Trophoblast cell (in vitro differentiated cells and primary cell): ENCODE measurements at regions not wholly inside any gene's neighbourhood (a gene's known extent, or its start where the extent isn't known, plus 50 kb on each side); places are given as distances from the start of the nearest gene placed in this dataset.
A peak's percentile ranks its signal among the peaks of the same experiment; 100 is the strongest.
"Not testable (repeated sequence)": the region's sequence is repeated elsewhere in the genome, so short reads cannot be mapped to it uniquely, and the experiment has no call there.

ENCODE experiments used
- DNase-seq, 2 donors: peaks; one replicate each; pipeline ENCODE4 v3.0.0-alpha.2; 2016
- H2AFZ ChIP-seq: 2 replicates; pipeline ENCODE4 v1.6.1; 2013; ENCODE audit warnings: low read length, moderate library complexity, mild to moderate bottlenecking; ENCODE audit not compliant: insufficient read depth, poor library complexity
- H2AK5ac ChIP-seq: 2 replicates; pipeline ENCODE4 v1.6.1; 2013; ENCODE audit warnings: mild to moderate bottlenecking, low read length
- H2BK120ac ChIP-seq: 2 replicates; pipeline ENCODE4 v1.6.1; 2013; ENCODE audit warnings: low read length, mild to moderate bottlenecking, moderate library complexity; ENCODE audit not compliant: insufficient read depth, poor library complexity
- H2BK12ac ChIP-seq: 2 replicates; pipeline ENCODE4 v1.6.1; 2013; ENCODE audit warnings: mild to moderate bottlenecking, low read length, moderate library complexity
- H2BK5ac ChIP-seq: 2 replicates; pipeline ENCODE4 v1.6.1; 2013; ENCODE audit warnings: low read length, low read depth, moderate library complexity, mild to moderate bottlenecking; ENCODE audit not compliant: poor library complexity
- H3K14ac ChIP-seq: 2 replicates; pipeline ENCODE4 v1.6.1; 2013; ENCODE audit warnings: mild to moderate bottlenecking, low read length
- H3K18ac ChIP-seq: 2 replicates; pipeline ENCODE4 v1.6.1; 2013; ENCODE audit warnings: mild to moderate bottlenecking, low read length
- H3K23ac ChIP-seq: 2 replicates; pipeline ENCODE4 v1.6.1; 2013; ENCODE audit warnings: low read length
- H3K27ac ChIP-seq: 2 replicates; pipeline ENCODE4 v1.5.1; 2013; ENCODE audit warnings: low read depth, mild to moderate bottlenecking, inconsistent platforms, low read length, moderate library complexity
- H3K27me3 ChIP-seq: 2 replicates; pipeline ENCODE4 v1.6.1; 2013; ENCODE audit warnings: inconsistent platforms, mild to moderate bottlenecking, low read length, moderate library complexity; ENCODE audit not compliant: insufficient read depth
- H3K36me3 ChIP-seq, 2 experiments: 1 replicate in 1 of 2; 2 replicates in 1 of 2; pipeline ENCODE4 v1.6.1; 2013; ENCODE audit warnings: low read length in 2 of 2, mild to moderate bottlenecking in 2 of 2, moderate library complexity in 1 of 2; ENCODE audit not compliant: insufficient read depth in 2 of 2, control insufficient read depth in 1 of 2
- H3K4ac ChIP-seq: 2 replicates; pipeline ENCODE4 v1.6.1; 2013; ENCODE audit warnings: low read depth, mild to moderate bottlenecking, low read length, moderate library complexity
- H3K4me1 ChIP-seq, 2 experiments: 1 replicate in 1 of 2; 2 replicates in 1 of 2; pipeline ENCODE4 v1.6.1; 2013; ENCODE audit warnings: low read length in 2 of 2, mild to moderate bottlenecking in 2 of 2, moderate library complexity in 1 of 2; ENCODE audit not compliant: insufficient read depth in 2 of 2, control insufficient read depth in 1 of 2
- H3K4me2 ChIP-seq: 2 replicates; pipeline ENCODE4 v1.6.1; 2013; ENCODE audit warnings: inconsistent platforms, mild to moderate bottlenecking, low read length, moderate library complexity
- H3K4me3 ChIP-seq: 2 replicates; pipeline ENCODE4 v1.5.1; 2013; ENCODE audit warnings: mild to moderate bottlenecking, low read depth, low read length, inconsistent platforms
- H3K79me1 ChIP-seq: one replicate; pipeline ENCODE4 v1.6.1; 2013; ENCODE audit warnings: low read length
- H3K79me2 ChIP-seq: 2 replicates; pipeline ENCODE4 v1.6.1; 2013; ENCODE audit warnings: low read length, mild to moderate bottlenecking; ENCODE audit not compliant: control insufficient read depth, insufficient read depth, poor library complexity
- H3K9ac ChIP-seq: 2 replicates; pipeline ENCODE4 v1.6.1; 2013; ENCODE audit warnings: mild to moderate bottlenecking, low read length
- H3K9me3 ChIP-seq: 2 replicates; pipeline ENCODE4 v1.6.1; 2013; ENCODE audit warnings: low read depth, mild to moderate bottlenecking, control low read depth, inconsistent platforms, low read length; ENCODE audit not compliant: insufficient read depth
- H4K12ac ChIP-seq: 2 replicates; pipeline ENCODE4 v1.6.1; 2013; ENCODE audit warnings: low read depth, mild to moderate bottlenecking, low read length, moderate library complexity
- H4K8ac ChIP-seq: 2 replicates; pipeline ENCODE4 v1.6.1; 2013; ENCODE audit warnings: low read depth, mild to moderate bottlenecking, low read length, moderate library complexity
- H4K91ac ChIP-seq: one replicate; pipeline ENCODE4 v1.6.1; 2013; ENCODE audit warnings: low read depth, mild to moderate bottlenecking, low read length, moderate library complexity
- WGBS: extraction: QIAGEN DNeasy Blood & Tissue Kit; methylation state at CpG from one replicate; pipeline ENCODE4 v1.1.7; 2013; ENCODE audit warnings: missing lambda C conversion rate; ENCODE audit not compliant: insufficient read length, insufficient coverage; ENCODE audit errors: extremely low coverage; 5-methylcytosine and 5-hydroxymethylcytosine counted together

DNA sequence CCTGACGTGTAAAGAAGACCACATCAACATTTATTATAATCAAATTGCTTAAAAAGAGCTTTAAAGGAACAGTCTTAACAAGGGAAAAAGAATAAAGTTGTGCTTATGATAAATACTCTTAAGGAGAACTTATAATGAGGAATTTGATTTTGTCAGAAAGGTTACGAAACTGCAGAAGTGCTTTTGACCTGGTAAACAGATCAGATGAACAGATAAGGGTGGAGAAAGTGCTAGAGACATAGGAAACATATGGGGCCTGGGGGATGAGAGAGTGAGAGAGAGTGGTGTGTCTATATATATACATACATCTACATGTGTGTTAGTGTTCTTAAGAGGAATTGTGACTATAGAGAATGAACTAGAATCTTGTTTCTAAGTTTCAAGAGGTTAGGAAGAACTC, 186.2 kb upstream of the GJE1 start:
- WGBS, result no CpG with 5 or more reads among the region's 2 CpGs

DNA sequence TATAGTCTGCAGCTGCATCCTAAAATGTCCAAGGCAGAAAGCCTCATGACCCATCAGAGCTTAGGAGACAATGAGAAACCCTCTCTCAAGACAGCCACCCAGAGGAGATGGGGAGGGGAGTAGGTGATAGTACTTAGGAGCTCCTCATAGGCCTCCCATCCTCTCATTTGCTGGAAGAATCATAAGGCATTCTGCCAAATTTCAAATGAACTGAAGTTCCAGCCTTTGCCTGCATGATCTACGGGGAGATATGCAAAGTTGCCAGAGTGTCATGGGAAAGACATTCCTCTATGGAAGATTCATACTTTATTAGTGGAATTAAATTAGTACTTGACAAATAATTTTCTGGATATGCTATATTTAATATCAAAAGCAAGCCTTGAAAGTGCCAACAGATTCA, 194.1 kb upstream of the GJE1 start:
- Histone ChIP-seq H3K9me3 (peaks cover 9% of the 10 kb centered on the region), H3K4ac (no peak overlapping the region), H3K79me1 (no peaks in the 10 kb centered on the region), H3K18ac (no peak overlapping the region), H3K4me3 (no peak overlapping the region), H3K27ac (no peak overlapping the region), H2AFZ (no peak overlapping the region), H4K12ac (no peak overlapping the region), H3K4me2 (no peak overlapping the region), H2BK5ac (no peak overlapping the region), H3K4me1 (no peaks in the 10 kb centered on the region), H4K91ac (no peak overlapping the region), H4K8ac (no peak overlapping the region), H3K23ac (no peak overlapping the region), H2AK5ac (no peak overlapping the region), H3K14ac (no peak overlapping the region), H3K9ac (no peak overlapping the region), H2BK12ac (no peak overlapping the region), H3K36me3 (no peaks in the 10 kb centered on the region), H2BK120ac (no peak overlapping the region), H3K79me2 (no peaks in the 10 kb centered on the region), H3K27me3 (no peaks in the 10 kb centered on the region)
- WGBS, result no CpG with 5 or more reads among the region's 1 CpG
- DNase-seq, result no peak

More for the DNA sequence above, 186.2 kb upstream of the GJE1 start:
- Histone ChIP-seq H3K9me3 (no peaks in the 10 kb centered on the region), H3K4me1 (no peaks in the 10 kb centered on the region), H3K27me3 (no peaks in the 10 kb centered on the region), H3K4me3 (no peak overlapping the region), H3K18ac (no peak overlapping the region), H3K9ac (no peak overlapping the region), H2AK5ac (no peak overlapping the region), H2BK5ac (no peak overlapping the region), H4K91ac (no peak overlapping the region), H3K4me2 (no peak overlapping the region), H3K23ac (no peak overlapping the region), H3K4ac (no peak overlapping the region), H2BK120ac (no peak overlapping the region), H3K27ac (no peak overlapping the region), H3K79me2 (no peaks in the 10 kb centered on the region), H3K36me3 (no peaks in the 10 kb centered on the region), H4K12ac (no peak overlapping the region), H4K8ac (no peak overlapping the region), H3K14ac (no peak overlapping the region), H2BK12ac (no peak overlapping the region), H3K79me1 (no peaks in the 10 kb centered on the region), H2AFZ (no peak overlapping the region)
- DNase-seq, result peak in 1 of 2 donors; percentile 71

DNA sequence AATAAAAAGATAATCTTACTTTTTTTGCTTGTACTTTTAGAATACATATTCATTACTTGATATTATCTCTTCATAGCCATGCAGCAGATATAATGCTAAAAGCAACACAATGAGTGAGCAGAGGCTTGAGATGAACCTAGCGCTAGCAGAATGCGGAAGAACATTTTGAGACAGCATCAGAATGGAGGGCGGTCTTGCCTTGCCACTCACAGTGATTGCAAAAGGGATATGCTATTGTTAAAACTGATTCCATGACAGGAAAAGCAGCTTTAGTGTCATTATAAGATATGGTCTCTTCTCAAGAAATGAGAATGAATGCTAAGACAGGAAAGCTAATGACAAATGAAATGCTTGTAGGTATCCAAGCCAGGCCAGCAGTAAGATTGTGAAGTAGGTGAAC, 200.0 kb upstream of the GJE1 start:
- no peaks in the 10 kb centered on the region for H3K79me1 ChIP-seq
- H3K36me3 ChIP-seq, result no peaks in the 10 kb centered on the region
- H3K18ac ChIP-seq, result no peak overlapping the region
- no peak overlapping the region for H2AFZ ChIP-seq
- H4K8ac ChIP-seq, result no peak overlapping the region
- WGBS, result no CpG with 5 or more reads among the region's 3 CpGs
- H3K9me3 ChIP-seq, result peaks cover 2% of the 10 kb centered on the region
- no peak overlapping the region for H2BK120ac ChIP-seq
- no peaks in the 10 kb centered on the region for H3K79me2 ChIP-seq
- no peak overlapping the region for H2BK5ac ChIP-seq
- no peak overlapping the region for H3K4me2 ChIP-seq
- no peak overlapping the region for H3K4me3 ChIP-seq
- no peak overlapping the region for H2BK12ac ChIP-seq
- no peak overlapping the region for H3K4ac ChIP-seq
- H4K12ac ChIP-seq, result no peak overlapping the region
- H3K4me1 ChIP-seq, result no peaks in the 10 kb centered on the region
- no peak overlapping the region for H3K14ac ChIP-seq
- no peak overlapping the region for H4K91ac ChIP-seq
- no peak for DNase-seq
- H3K27ac ChIP-seq, result no peak overlapping the region
- no peak overlapping the region for H3K9ac ChIP-seq
- H3K23ac ChIP-seq, result no peak overlapping the region
- no peaks in the 10 kb centered on the region for H3K27me3 ChIP-seq
- H2AK5ac ChIP-seq, result no peak overlapping the region

DNA sequence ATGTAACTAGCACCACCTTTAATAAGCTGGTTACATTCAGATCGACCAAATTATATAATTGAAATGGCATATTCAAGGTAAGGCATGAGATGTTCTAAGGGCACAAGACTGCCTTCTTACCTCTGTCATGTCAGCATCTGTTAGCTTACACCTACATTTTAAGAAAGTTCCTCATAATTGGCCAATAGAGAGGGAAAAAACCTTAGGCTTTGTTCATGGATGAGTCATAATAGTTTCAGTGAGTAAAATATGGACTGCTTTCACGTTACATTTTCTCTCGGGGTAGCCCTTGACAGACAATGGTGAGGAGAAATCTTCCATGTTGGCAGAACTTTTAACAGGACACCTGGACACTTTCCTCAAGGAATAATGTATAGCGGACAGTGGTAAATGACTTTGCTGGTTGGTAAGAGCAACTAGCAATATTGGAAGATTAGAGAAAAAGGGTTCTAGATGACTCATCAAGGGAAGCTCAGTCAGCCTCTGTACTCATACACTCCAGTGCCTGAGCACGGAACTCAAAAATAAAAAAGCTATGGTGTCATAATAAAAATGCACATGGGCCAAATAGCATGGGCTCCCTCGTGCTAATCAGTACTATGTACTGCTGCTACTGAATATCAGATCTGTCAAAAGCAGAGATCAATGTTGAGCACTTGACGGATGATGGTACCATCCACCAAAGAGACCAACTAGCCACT, 206.4 kb upstream of the GJE1 start:
- H2AK5ac ChIP-seq, H3K23ac ChIP-seq, H3K27me3 ChIP-seq, H3K36me3 ChIP-seq, H2BK12ac ChIP-seq, H3K9ac ChIP-seq, H3K9me3 ChIP-seq, H3K14ac ChIP-seq, H3K18ac ChIP-seq, H3K4me1 ChIP-seq, H2BK5ac ChIP-seq, H3K4me3 ChIP-seq, H3K79me2 ChIP-seq, H4K8ac ChIP-seq, H4K12ac ChIP-seq, H2BK120ac ChIP-seq, H3K27ac ChIP-seq, H3K79me1 ChIP-seq, H4K91ac ChIP-seq, H2AFZ ChIP-seq, H3K4me2 ChIP-seq, H3K4ac ChIP-seq: not testable (repeated sequence)
- no CpG with 5 or more reads among the region's 7 CpGs for WGBS
- DNase-seq, result peak in 1 of 2 donors; percentile 45
